Retinal pigment epithelial cell (primary cell): ENCODE measurements at regions not wholly inside any gene's neighbourhood (a gene's known extent, or its start where the extent isn't known, plus 50 kb on each side); places are given as distances from the start of the nearest gene placed in this dataset.
A peak's percentile ranks its signal among the peaks of the same experiment; 100 is the strongest.
"Not testable (repeated sequence)": the region's sequence is repeated elsewhere in the genome, so short reads cannot be mapped to it uniquely, and the experiment has no call there.

Source experiments
- DNase-seq: peaks from one replicate; pipeline ENCODE4 v3.0.0-alpha.2; 2010; ENCODE audit warnings: low read depth
- H3K4me3 ChIP-seq: 2 replicates; pipeline ENCODE4 v1.5.1; 2011; ENCODE audit warnings: mild to moderate bottlenecking, low read length, control low read depth, moderate library complexity
- CTCF ChIP-seq: conservative IDR thresholded peaks from 2 replicates; pipeline ENCODE4 v1.5.1; 2011; ENCODE audit warnings: low read depth, low read length, control low read depth, inconsistent platforms

DNA sequence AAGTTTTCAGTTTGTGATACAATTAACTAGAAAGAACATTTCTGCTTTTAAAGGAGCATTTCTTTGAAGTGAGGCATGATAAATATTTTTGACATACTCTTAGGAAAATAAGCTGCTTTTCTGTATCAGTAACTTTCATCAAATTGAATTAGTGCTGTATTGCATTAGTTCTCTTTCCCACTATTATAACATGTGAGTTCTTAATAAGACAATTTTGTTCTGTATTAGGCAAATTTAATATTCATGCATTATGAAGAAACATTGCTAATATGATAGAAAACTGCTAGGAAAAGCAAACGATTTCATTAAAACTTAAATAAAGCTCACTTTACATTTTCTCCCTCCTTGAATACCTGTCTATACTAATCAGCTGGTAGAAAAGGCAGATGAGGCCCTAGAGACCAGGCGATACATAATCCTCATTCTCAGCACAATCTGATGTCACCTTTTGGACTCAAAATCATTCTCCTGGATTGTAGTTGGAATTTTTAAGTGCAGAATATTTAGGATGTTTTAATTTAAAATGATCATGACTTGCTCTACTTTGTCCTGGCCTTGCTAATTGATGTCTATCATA, 1636.8 kb downstream of the PCDH9 start:
- no peak overlapping the region for H3K4me3 ChIP-seq
- no peak for TF ChIP-seq CTCF
- DNase-seq, result no peak

DNA sequence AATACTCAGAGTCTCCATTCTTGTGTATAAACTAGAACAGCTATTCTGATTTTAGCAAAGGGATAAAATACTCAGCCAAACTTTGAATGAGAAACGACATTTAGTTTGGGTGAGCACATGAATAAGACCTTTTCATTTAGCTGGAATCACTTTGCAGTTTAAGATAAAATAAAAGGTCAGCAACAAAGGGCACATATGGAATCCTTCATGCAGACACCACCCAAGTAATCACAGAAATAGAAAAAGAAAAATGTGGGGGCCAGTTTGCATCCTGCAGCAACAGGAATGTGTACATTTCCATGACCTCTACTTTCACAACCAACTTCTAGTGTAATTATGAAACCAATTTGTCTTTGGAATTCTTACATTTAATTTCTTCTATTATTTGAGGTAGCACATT, 1637.4 kb downstream of the PCDH9 start:
- no peak for TF ChIP-seq CTCF
- DNase-seq, result peak; percentile 2
- H3K4me3 ChIP-seq, result no peak overlapping the region

GRCh38 chr13:65585346-65585745, 1644.8 kb downstream of the PCDH9 start:
- no peak for TF ChIP-seq CTCF
- H3K4me3 ChIP-seq, result no peak overlapping the region
- no peak for DNase-seq

- H3K4me3 ChIP-seq, result no peak overlapping the region
- TF ChIP-seq CTCF, result no peak
- DNase-seq, result no peak
These were observed 1646.0 kb downstream of the PCDH9 start for GRCh38 chr13:65584126-65584525.

DNA sequence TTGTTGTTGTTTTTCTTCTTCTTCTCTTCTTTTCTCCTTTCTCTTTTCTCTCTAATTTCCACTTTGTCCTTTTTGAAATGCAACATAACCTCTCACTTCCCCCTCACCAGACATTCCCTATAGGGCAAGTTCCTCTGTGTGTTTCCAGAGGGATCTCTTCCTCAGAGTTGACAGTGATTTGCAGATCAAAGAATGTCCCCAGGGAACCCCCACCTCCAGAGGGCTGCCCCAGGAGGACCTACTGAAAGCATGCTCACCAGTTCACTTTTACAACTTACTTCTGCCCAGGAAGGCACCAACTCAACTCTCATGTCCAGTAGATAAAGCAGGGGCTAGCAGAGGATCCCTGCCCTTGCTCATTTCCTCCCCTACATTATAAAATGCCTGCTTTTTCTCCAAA, 1648.0 kb downstream of the PCDH9 start:
- H3K4me3 ChIP-seq, result no peak overlapping the region
- no peak for DNase-seq
- no peak for TF ChIP-seq CTCF

GRCh38 chr13:65564561-65564960, 1665.6 kb downstream of the PCDH9 start:
- DNase-seq, H3K4me3 ChIP-seq: not testable (repeated sequence)

GRCh38 chr13:65562305-65562704, 1667.8 kb downstream of the PCDH9 start:
- DNase-seq, result no peak
- no peak for TF ChIP-seq CTCF
- no peak overlapping the region for H3K4me3 ChIP-seq

GRCh38 chr13:65560936-65561335, 1669.2 kb downstream of the PCDH9 start:
- no peak overlapping the region for H3K4me3 ChIP-seq
- DNase-seq, result no peak
- no peak for TF ChIP-seq CTCF
